H9 (cell line): ENCODE measurements at regions not wholly inside any gene's neighbourhood (a gene's known extent, or its start where the extent isn't known, plus 50 kb on each side); places are given as distances from the start of the nearest gene placed in this dataset.

Source experiments
- DNase-seq: peaks from one replicate; pipeline ENCODE4 v3.0.0-alpha.2; 2017
- H2AFZ ChIP-seq: one replicate; pipeline ENCODE4 v1.6.1; 2013; ENCODE audit warnings: mild to moderate bottlenecking, low read length, control low read depth, moderate library complexity
- H2AK5ac ChIP-seq: 2 replicates; pipeline ENCODE4 v1.6.1; 2013; ENCODE audit warnings: low read length, control low read depth, mixed read lengths; ENCODE audit not compliant: insufficient read length
- H2BK120ac ChIP-seq: one replicate; pipeline ENCODE4 v1.6.1; 2013; ENCODE audit warnings: low read depth, mild to moderate bottlenecking, low read length, control low read depth, inconsistent platforms; ENCODE audit not compliant: poor library complexity, severe bottlenecking
- H2BK12ac ChIP-seq: 2 replicates; pipeline ENCODE4 v1.6.1; 2013; ENCODE audit warnings: low read length, control low read depth, mixed read lengths, low read depth; ENCODE audit not compliant: insufficient read length
- H2BK15ac ChIP-seq: 2 replicates; pipeline ENCODE4 v1.6.1; 2013; ENCODE audit warnings: low read depth, low read length, control low read depth
- H2BK20ac ChIP-seq: one replicate; pipeline ENCODE4 v1.6.1; 2013; ENCODE audit warnings: low read depth, mild to moderate bottlenecking, low read length, control low read depth, inconsistent platforms; ENCODE audit not compliant: poor library complexity, severe bottlenecking
- H2BK5ac ChIP-seq: 2 replicates; pipeline ENCODE4 v1.6.1; 2013; ENCODE audit warnings: low read length, control low read depth, mixed read lengths; ENCODE audit not compliant: insufficient read length
- H3K14ac ChIP-seq: 2 replicates; pipeline ENCODE4 v1.6.1; 2013; ENCODE audit warnings: low read length, control low read depth; ENCODE audit not compliant: insufficient read depth
- H3K18ac ChIP-seq: 2 replicates; pipeline ENCODE4 v1.6.1; 2013; ENCODE audit warnings: low read depth, mild to moderate bottlenecking, mixed read lengths, low read length, control low read depth; ENCODE audit not compliant: insufficient read length
- H3K23ac ChIP-seq: 2 replicates; pipeline ENCODE4 v1.6.1; 2013; ENCODE audit warnings: low read length, control low read depth, mixed read lengths, low read depth; ENCODE audit not compliant: insufficient read length
- H3K23me2 ChIP-seq: 2 replicates; pipeline ENCODE4 v1.6.1; 2013; ENCODE audit warnings: low read depth, mild to moderate bottlenecking, mixed read lengths, low read length, control low read depth; ENCODE audit not compliant: insufficient read length, poor library complexity, severe bottlenecking
- H3K27ac ChIP-seq: 2 replicates; pipeline ENCODE4 v1.5.1; 2013; ENCODE audit warnings: low read length, control low read depth, mixed read lengths, low read depth; ENCODE audit not compliant: insufficient read length
- H3K27me3 ChIP-seq: 2 replicates; pipeline ENCODE4 v1.6.1; 2013; ENCODE audit warnings: low read length, control low read depth, inconsistent platforms; ENCODE audit not compliant: insufficient read depth
- H3K4ac ChIP-seq: 2 replicates; pipeline ENCODE4 v1.6.1; 2013; ENCODE audit warnings: low read depth, mild to moderate bottlenecking, control low read depth, inconsistent platforms, low read length, moderate library complexity
- H3K4me1 ChIP-seq: 2 replicates; pipeline ENCODE4 v1.6.1; 2013; ENCODE audit warnings: low read length, control low read depth, inconsistent platforms; ENCODE audit not compliant: insufficient read depth
- H3K4me2 ChIP-seq: 2 replicates; pipeline ENCODE4 v1.6.1; 2013; ENCODE audit warnings: low read length, control low read depth, mixed read lengths; ENCODE audit not compliant: insufficient read length, insufficient read depth
- H3K56ac ChIP-seq: 2 replicates; pipeline ENCODE4 v1.6.1; 2013; ENCODE audit warnings: low read depth, mild to moderate bottlenecking, mixed read lengths, low read length, control low read depth; ENCODE audit not compliant: insufficient read length
- H3K79me1 ChIP-seq: 2 replicates; pipeline ENCODE4 v1.6.1; 2013; ENCODE audit warnings: low read depth, mild to moderate bottlenecking, moderate library complexity, low read length, control low read depth, inconsistent platforms; ENCODE audit not compliant: insufficient read depth, poor library complexity, severe bottlenecking
- H3K79me2 ChIP-seq: 2 replicates; pipeline ENCODE4 v1.6.1; 2013; ENCODE audit warnings: low read length, control low read depth, inconsistent platforms; ENCODE audit not compliant: insufficient read depth
- H3K9ac ChIP-seq: 2 replicates; pipeline ENCODE4 v1.6.1; 2013; ENCODE audit warnings: low read length, control low read depth, mixed read lengths; ENCODE audit not compliant: insufficient read length; ENCODE audit errors: extremely low read depth
- H3K9me3 ChIP-seq: one replicate; pipeline ENCODE4 v1.6.1; 2013; ENCODE audit warnings: low read depth, low read length, inconsistent platforms; ENCODE audit not compliant: control insufficient read depth
- H3T11ph ChIP-seq: one replicate; pipeline ENCODE4 v1.6.1; 2013; ENCODE audit warnings: mild to moderate bottlenecking, low read length, control low read depth, inconsistent platforms
- H4K20me1 ChIP-seq: one replicate; pipeline ENCODE4 v1.6.1; 2013; ENCODE audit not compliant: control insufficient read depth, insufficient read length, insufficient read depth
- H4K5ac ChIP-seq: 2 replicates; pipeline ENCODE4 v1.6.1; 2013; ENCODE audit warnings: low read depth, mild to moderate bottlenecking, mixed read lengths, low read length, control low read depth; ENCODE audit not compliant: insufficient read length
- H4K8ac ChIP-seq: replicated peaks from 2 replicates; pipeline ENCODE4 v1.6.1; 2013; ENCODE audit warnings: low read length, control low read depth, mixed read lengths, low read depth; ENCODE audit not compliant: insufficient read length
- H4K91ac ChIP-seq: 2 replicates; pipeline ENCODE4 v1.6.1; 2013; ENCODE audit warnings: low read depth, mild to moderate bottlenecking, moderate library complexity, mixed read lengths, low read length, control low read depth; ENCODE audit not compliant: insufficient read length
- H3K27ac Mint-ChIP-seq, 3 experiments: 2 replicates in 2 of 3; 3 replicates in 1 of 3; pipeline ENCODE4 v1.8.0; 2020 to 2021; ENCODE audit warnings: mixed read lengths in 3 of 3, mild to moderate bottlenecking in 1 of 3, moderate library complexity in 1 of 3
- H3K27me3 Mint-ChIP-seq: 2 replicates; pipeline ENCODE4 v1.8.0; 2021; ENCODE audit warnings: low read depth, mild to moderate bottlenecking, moderate library complexity, mixed read lengths
- H3K36me3 Mint-ChIP-seq, 3 experiments: 2 replicates in 2 of 3; 3 replicates in 1 of 3; pipeline ENCODE4 v1.8.0; 2020 to 2021; ENCODE audit warnings: low read depth in 3 of 3, mixed read lengths in 3 of 3; ENCODE audit not compliant: insufficient read depth in 1 of 3
- H3K4me1 Mint-ChIP-seq, 2 experiments: 2 replicates each; pipeline ENCODE4 v1.8.0; 2020; ENCODE audit warnings: mixed read lengths in 2 of 2
- H3K4me3 Mint-ChIP-seq, 2 experiments: 2 replicates in 1 of 2; 3 replicates in 1 of 2; pipeline ENCODE4 v1.8.0; 2020 to 2021; ENCODE audit warnings: mild to moderate bottlenecking in 2 of 2, mixed read lengths in 2 of 2, moderate library complexity in 1 of 2
- H3K9me3 Mint-ChIP-seq, 2 experiments: 2 replicates in 1 of 2; 3 replicates in 1 of 2; pipeline ENCODE4 v1.8.0; 2020; ENCODE audit warnings: mild to moderate bottlenecking in 2 of 2, mixed read lengths in 2 of 2, moderate library complexity in 1 of 2
- WGBS: extraction: QIAGEN DNeasy Blood & Tissue Kit; methylation state at CpG from one replicate; pipeline ENCODE4 v1.1.7; 2013; ENCODE audit warnings: missing lambda C conversion rate, low lambda C conversion rate, mixed read lengths; ENCODE audit not compliant: insufficient read length; ENCODE audit errors: extremely low coverage; 5-methylcytosine and 5-hydroxymethylcytosine counted together
- TF ChIP-seq, protein P1 (sequence below): fragments of 200-600 bp; sonication (generic); conservative IDR thresholded peaks from 3 replicates; pipeline ENCODE4 v1.8.0; 2021; ENCODE audit warnings: antibody characterized with exemption, mild to moderate bottlenecking

DNA sequence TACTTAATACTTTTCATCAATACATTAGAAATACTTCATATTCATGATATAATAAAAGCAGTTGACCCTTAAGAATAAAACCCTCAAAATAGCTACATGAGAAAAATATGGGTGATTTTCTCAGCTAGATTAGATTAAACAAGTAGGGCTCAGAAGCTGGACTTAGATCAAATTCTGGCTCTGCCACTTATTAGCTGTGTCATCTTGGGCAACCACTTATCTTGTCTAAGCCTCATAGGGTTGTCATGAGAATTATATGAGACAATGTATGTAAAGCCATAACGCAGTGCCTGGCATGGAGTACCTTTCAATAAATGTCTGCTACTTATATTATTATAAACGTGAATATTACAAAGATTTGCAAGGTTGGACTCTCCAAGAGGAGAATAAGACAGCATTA is 84.3 kb upstream of the PGRMC2 start:
- Mint-ChIP-seq H3K36me3 (peaks cover 16 to 27% (median 22%) of the 10 kb centered on the region in 3 experiments), H3K9me3 (peaks cover 26 to 27% of the 10 kb centered on the region in 2 experiments), H3K4me3 (no peak overlapping the region), H3K4me1 (no peaks in the 10 kb centered on the region), H3K27me3 (no peaks in the 10 kb centered on the region; the same call in 1 of the 2 replicates), H3K27ac (no peak overlapping the region)
- no peak overlapping the region for H2BK20ac ChIP-seq
- no peak overlapping the region for H4K5ac ChIP-seq
- H2BK120ac ChIP-seq, result no peak overlapping the region
- TF ChIP-seq, protein P1, sequence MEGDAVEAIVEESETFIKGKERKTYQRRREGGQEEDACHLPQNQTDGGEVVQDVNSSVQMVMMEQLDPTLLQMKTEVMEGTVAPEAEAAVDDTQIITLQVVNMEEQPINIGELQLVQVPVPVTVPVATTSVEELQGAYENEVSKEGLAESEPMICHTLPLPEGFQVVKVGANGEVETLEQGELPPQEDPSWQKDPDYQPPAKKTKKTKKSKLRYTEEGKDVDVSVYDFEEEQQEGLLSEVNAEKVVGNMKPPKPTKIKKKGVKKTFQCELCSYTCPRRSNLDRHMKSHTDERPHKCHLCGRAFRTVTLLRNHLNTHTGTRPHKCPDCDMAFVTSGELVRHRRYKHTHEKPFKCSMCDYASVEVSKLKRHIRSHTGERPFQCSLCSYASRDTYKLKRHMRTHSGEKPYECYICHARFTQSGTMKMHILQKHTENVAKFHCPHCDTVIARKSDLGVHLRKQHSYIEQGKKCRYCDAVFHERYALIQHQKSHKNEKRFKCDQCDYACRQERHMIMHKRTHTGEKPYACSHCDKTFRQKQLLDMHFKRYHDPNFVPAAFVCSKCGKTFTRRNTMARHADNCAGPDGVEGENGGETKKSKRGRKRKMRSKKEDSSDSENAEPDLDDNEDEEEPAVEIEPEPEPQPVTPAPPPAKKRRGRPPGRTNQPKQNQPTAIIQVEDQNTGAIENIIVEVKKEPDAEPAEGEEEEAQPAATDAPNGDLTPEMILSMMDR, result no peak
- H3K23me2 ChIP-seq, result no peaks in the 10 kb centered on the region
- H3K27ac ChIP-seq, result no peak overlapping the region
- no peak overlapping the region for H2BK5ac ChIP-seq
- no peak overlapping the region for H3K4ac ChIP-seq
- no peaks in the 10 kb centered on the region for H3K79me1 ChIP-seq
- H2BK12ac ChIP-seq, result no peak overlapping the region
- H3T11ph ChIP-seq, result no peak overlapping the region
- no peak overlapping the region for H3K4me2 ChIP-seq
- no peaks in the 10 kb centered on the region for H3K79me2 ChIP-seq
- no peak overlapping the region for H3K18ac ChIP-seq
- no peak overlapping the region for H2AK5ac ChIP-seq
- no peak for DNase-seq
- H3K4me1 ChIP-seq, result no peaks in the 10 kb centered on the region
- no peaks in the 10 kb centered on the region for H4K20me1 ChIP-seq
- H2BK15ac ChIP-seq, result no peak overlapping the region
- H2AFZ ChIP-seq, result no peak overlapping the region
- WGBS, result no CpG with 5 or more reads among the region's 2 CpGs
- no peak overlapping the region for H4K8ac ChIP-seq
- H4K91ac ChIP-seq, result no peak overlapping the region
- H3K9me3 ChIP-seq, result peaks cover 2% of the 10 kb centered on the region
- no peak overlapping the region for H3K14ac ChIP-seq
- no peak overlapping the region for H3K56ac ChIP-seq
- H3K27me3 ChIP-seq, result no peaks in the 10 kb centered on the region
- no peak overlapping the region for H3K23ac ChIP-seq
- H3K9ac ChIP-seq, result no peak overlapping the region
